ENCODE measurements at regions not wholly inside any gene's neighbourhood (a gene's known extent, or its start where the extent isn't known, plus 50 kb on each side); places are given as distances from the start of the nearest gene placed in this dataset.

DNA sequence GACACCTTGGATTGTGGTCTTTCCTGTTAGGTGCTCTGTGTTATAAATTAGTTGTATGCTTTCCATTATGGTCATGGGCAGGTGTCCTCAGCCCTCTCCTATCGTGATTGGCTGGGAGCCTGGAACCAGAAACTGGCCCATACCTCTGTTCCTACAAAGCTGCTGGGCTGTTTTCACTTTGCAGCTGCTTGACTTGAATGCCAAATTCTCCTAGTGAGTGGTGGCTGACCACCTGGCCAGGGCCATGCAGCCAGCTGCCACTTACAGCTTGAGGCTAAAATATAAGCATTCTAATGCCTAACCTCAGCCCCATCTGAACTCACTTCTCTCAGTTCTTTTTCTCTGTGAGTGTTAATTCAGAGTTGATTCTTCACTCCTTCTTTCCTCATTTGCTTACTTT is 239.3 kb upstream of the GBE1 start (continued):
- TF ChIP-seq, protein P1, sequence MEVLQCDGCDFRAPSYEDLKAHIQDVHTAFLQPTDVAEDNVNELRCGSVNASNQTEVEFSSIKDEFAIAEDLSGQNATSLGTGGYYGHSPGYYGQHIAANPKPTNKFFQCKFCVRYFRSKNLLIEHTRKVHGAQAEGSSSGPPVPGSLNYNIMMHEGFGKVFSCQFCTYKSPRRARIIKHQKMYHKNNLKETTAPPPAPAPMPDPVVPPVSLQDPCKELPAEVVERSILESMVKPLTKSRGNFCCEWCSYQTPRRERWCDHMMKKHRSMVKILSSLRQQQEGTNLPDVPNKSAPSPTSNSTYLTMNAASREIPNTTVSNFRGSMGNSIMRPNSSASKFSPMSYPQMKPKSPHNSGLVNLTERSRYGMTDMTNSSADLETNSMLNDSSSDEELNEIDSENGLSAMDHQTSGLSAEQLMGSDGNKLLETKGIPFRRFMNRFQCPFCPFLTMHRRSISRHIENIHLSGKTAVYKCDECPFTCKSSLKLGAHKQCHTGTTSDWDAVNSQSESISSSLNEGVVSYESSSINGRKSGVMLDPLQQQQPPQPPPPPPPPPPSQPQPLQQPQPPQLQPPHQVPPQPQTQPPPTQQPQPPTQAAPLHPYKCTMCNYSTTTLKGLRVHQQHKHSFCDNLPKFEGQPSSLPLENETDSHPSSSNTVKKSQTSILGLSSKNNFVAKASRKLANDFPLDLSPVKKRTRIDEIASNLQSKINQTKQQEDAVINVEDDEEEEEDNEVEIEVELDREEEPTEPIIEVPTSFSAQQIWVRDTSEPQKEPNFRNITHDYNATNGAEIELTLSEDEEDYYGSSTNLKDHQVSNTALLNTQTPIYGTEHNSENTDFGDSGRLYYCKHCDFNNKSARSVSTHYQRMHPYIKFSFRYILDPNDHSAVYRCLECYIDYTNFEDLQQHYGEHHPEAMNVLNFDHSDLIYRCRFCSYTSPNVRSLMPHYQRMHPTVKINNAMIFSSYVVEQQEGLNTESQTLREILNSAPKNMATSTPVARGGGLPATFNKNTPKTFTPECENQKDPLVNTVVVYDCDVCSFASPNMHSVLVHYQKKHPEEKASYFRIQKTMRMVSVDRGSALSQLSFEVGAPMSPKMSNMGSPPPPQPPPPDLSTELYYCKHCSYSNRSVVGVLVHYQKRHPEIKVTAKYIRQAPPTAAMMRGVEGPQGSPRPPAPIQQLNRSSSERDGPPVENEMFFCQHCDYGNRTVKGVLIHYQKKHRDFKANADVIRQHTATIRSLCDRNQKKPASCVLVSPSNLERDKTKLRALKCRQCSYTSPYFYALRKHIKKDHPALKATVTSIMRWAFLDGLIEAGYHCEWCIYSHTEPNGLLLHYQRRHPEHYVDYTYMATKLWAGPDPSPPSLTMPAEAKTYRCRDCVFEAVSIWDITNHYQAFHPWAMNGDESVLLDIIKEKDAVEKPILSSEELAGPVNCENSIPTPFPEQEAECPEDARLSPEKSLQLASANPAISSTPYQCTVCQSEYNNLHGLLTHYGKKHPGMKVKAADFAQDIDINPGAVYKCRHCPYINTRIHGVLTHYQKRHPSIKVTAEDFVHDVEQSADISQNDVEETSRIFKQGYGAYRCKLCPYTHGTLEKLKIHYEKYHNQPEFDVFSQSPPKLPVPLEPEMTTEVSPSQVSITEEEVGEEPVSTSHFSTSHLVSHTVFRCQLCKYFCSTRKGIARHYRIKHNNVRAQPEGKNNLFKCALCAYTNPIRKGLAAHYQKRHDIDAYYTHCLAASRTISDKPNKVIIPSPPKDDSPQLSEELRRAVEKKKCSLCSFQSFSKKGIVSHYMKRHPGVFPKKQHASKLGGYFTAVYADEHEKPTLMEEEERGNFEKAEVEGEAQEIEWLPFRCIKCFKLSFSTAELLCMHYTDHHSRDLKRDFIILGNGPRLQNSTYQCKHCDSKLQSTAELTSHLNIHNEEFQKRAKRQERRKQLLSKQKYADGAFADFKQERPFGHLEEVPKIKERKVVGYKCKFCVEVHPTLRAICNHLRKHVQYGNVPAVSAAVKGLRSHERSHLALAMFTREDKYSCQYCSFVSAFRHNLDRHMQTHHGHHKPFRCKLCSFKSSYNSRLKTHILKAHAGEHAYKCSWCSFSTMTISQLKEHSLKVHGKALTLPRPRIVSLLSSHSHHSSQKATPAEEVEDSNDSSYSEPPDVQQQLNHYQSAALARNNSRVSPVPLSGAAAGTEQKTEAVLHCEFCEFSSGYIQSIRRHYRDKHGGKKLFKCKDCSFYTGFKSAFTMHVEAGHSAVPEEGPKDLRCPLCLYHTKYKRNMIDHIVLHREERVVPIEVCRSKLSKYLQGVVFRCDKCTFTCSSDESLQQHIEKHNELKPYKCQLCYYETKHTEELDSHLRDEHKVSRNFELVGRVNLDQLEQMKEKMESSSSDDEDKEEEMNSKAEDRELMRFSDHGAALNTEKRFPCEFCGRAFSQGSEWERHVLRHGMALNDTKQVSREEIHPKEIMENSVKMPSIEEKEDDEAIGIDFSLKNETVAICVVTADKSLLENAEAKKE (CRISPR knock-in tag; IDR thresholded peaks at IDR 0.05) = no peak

- Histone ChIP-seq H3K4me1 (ENCODE audit: insufficient read depth) (peaks cover 10% of the 10 kb centered on the region; the same call in 1 of the 2 replicates), H3K4me3 (no peak overlapping the region), H3K27me3 (ENCODE audit: insufficient read depth) (no peaks in the 10 kb centered on the region), H3F3A (replicated peaks; ENCODE audit: low read depth) (no peaks in the 10 kb centered on the region), H3K79me2 (replicated peaks; ENCODE audit: insufficient read depth) (no peaks in the 10 kb centered on the region), H4K20me1 (replicated peaks; ENCODE audit: insufficient read depth) (no peaks in the 10 kb centered on the region), H2AFZ (no peak overlapping the region), H3K27ac (ENCODE audit: low read depth) (no peak overlapping the region), H3K9me2 (ENCODE audit: insufficient read depth) (no peaks in the 10 kb centered on the region; the same call in 1 of the 2 replicates), H3K36me3 (ENCODE audit: insufficient read depth) (no peaks in the 10 kb centered on the region), H3K4me2 (no peak overlapping the region)
- H3K36me3 Mint-ChIP-seq (ENCODE audit: low read depth) = no peaks in the 10 kb centered on the region
- ATAC-seq (no peak), DNase-seq (ENCODE audit: low spot score) (no peak)
- peaks cover 24% of the 10 kb centered on the region for H3K4me1 Mint-ChIP-seq
- H3K27ac Mint-ChIP-seq = peak overlapping the region; percentile 50; the same call in 1 of the 2 replicates
- no peak overlapping the region for H3K4me3 Mint-ChIP-seq
- H3K27me3 Mint-ChIP-seq (ENCODE audit: insufficient read depth, low read depth, poor library complexity) = no peaks in the 10 kb centered on the region
- peaks cover 4% of the 10 kb centered on the region; the same call in 1 of the 3 replicates for H3K9me3 Mint-ChIP-seq
- no peak for TF ChIP-seq ZNF114 (CRISPR knock-in tag; IDR thresholded peaks at IDR 0.05)
- no peak for TF ChIP-seq ETS1 (IDR thresholded peaks at IDR 0.05)
- TF ChIP-seq, protein P1 (CRISPR knock-in tag; IDR thresholded peaks at IDR 0.05) = no peak
- TF ChIP-seq, protein P2, sequence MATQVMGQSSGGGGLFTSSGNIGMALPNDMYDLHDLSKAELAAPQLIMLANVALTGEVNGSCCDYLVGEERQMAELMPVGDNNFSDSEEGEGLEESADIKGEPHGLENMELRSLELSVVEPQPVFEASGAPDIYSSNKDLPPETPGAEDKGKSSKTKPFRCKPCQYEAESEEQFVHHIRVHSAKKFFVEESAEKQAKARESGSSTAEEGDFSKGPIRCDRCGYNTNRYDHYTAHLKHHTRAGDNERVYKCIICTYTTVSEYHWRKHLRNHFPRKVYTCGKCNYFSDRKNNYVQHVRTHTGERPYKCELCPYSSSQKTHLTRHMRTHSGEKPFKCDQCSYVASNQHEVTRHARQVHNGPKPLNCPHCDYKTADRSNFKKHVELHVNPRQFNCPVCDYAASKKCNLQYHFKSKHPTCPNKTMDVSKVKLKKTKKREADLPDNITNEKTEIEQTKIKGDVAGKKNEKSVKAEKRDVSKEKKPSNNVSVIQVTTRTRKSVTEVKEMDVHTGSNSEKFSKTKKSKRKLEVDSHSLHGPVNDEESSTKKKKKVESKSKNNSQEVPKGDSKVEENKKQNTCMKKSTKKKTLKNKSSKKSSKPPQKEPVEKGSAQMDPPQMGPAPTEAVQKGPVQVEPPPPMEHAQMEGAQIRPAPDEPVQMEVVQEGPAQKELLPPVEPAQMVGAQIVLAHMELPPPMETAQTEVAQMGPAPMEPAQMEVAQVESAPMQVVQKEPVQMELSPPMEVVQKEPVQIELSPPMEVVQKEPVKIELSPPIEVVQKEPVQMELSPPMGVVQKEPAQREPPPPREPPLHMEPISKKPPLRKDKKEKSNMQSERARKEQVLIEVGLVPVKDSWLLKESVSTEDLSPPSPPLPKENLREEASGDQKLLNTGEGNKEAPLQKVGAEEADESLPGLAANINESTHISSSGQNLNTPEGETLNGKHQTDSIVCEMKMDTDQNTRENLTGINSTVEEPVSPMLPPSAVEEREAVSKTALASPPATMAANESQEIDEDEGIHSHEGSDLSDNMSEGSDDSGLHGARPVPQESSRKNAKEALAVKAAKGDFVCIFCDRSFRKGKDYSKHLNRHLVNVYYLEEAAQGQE (IDR thresholded peaks at IDR 0.05; ENCODE audit: unreplicated experiment) = no peak
Measured at GRCh38 chr3:82000350-82000749, 238.9 kb upstream of the GBE1 start.
